ENCODE measurements at regions not wholly inside any gene's neighbourhood (a gene's known extent, or its start where the extent isn't known, plus 50 kb on each side); places are given as distances from the start of the nearest gene placed in this dataset.
A peak's percentile ranks its signal among the peaks of the same experiment; 100 is the strongest.
"Not testable (repeated sequence)": the region's sequence is repeated elsewhere in the genome, so short reads cannot be mapped to it uniquely, and the experiment has no call there.

DNA sequence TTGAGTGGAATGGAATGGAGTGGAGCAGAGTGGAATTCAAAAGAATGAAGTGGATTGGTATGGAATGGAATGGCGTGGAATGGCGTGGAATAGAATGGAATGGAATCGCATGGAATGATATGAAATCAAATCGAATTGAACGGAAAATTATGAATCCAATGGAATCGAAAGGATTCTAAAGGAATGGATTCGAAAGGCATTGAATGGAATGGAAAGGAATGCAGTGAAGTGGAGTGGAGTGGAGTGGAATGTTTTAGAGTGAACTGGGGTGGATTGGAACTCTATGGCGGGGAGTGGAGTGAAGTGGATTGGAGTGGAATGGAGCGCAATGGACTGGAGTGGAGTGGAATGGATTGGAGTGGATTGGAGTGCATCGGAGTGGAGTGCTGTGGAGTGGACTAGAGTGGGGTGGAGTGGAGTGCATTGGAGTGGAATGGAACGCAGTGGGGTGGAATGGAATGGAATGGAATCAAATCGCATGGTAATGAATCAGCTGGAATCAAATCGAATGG lies 1048.5 kb downstream of the CDY1 start:
- DNase-seq (ENCODE audit: low spot score): peak; percentile 4
- peaks cover 17% of the 10 kb centered on the region for H3K9me3 ChIP-seq (ENCODE audit: low read length)
- H3K27ac ChIP-seq (ENCODE audit: low read depth, low read length, poor library complexity, severe bottlenecking); H3K9me2 ChIP-seq (ENCODE audit: insufficient read depth, low read length); H4K20me1 ChIP-seq (ENCODE audit: insufficient read depth, low read length); H3K36me3 ChIP-seq (ENCODE audit: insufficient read depth, low read length); BruUV-seq (replicated peaks); CTCF ChIA-PET (ENCODE audit: unreplicated experiment); H3K4me1 ChIP-seq (ENCODE audit: insufficient read depth, low read length, poor library complexity, severe bottlenecking); H3K79me2 ChIP-seq (ENCODE audit: insufficient read depth, low read depth, low read length); POLR2A ChIA-PET; H2AFZ ChIP-seq (ENCODE audit: low read length); intact Hi-C loops (cut with micrococcal nuclease; ENCODE audit: unreplicated experiment); H3K4me3 ChIP-seq (ENCODE audit: low read depth, low read length, poor library complexity, severe bottlenecking); H3K4me2 ChIP-seq (ENCODE audit: low read length): not testable (repeated sequence)

DNA sequence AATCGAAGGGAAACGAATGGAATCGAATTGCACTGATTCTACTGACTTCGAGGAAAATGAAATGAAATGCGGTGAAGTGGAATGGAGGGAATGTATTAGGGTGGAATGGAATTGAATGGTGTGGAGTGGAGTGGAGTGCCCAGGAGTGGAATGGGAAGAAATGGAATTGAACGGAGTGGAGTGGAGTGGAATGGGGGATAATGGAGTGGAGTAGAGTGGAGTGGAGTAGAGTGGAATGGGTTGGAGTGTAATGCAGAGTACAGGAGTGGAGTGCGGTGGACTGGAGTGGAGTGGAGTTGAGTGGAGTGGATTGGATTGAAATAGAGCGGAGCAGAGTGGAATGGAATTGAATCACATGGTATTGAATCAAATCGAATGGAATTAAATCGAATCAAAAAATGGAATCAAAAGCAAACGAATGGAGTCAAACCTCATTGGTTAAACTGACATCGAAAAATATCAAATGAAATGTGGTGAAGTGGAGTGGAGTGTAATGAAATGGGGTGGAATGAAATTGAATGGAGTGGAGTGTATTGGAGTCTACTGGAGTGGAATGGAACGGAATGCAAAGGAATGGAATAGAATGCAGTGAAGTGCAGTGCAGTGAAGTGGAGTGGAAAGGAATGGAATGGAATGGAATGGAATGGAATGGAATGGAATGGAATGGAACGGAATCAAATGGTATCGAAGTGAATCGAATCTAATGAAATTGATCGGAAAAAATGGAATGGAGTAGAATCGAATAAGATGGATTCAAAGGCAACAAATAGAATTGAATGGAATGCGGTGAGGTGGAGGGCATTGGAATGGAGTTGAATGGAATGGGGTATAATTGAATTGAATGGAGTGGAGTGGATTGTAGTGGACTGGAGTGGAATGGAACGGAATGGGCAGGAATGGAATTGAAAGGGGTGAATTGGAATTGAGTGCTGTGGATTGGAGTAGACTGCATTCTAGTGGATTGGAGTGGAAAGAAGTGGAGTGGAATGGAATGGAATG lies 1049.3 kb downstream of the CDY1 start:
- intact Hi-C loops (cut with micrococcal nuclease; ENCODE audit: unreplicated experiment); H3K36me3 ChIP-seq (ENCODE audit: insufficient read depth, low read length); H3K4me3 ChIP-seq (ENCODE audit: low read depth, low read length, poor library complexity, severe bottlenecking); H2AFZ ChIP-seq (ENCODE audit: low read length); H3K4me1 ChIP-seq (ENCODE audit: insufficient read depth, low read length, poor library complexity, severe bottlenecking); H3K79me2 ChIP-seq (ENCODE audit: insufficient read depth, low read depth, low read length); H4K20me1 ChIP-seq (ENCODE audit: insufficient read depth, low read length); BruUV-seq (replicated peaks); CTCF ChIA-PET (ENCODE audit: unreplicated experiment); POLR2A ChIA-PET; H3K27ac ChIP-seq (ENCODE audit: low read depth, low read length, poor library complexity, severe bottlenecking); H3K4me2 ChIP-seq (ENCODE audit: low read length); H3K9me2 ChIP-seq (ENCODE audit: insufficient read depth, low read length): not testable (repeated sequence)
- peaks cover 17% of the 10 kb centered on the region for H3K9me3 ChIP-seq (ENCODE audit: low read length)
- DNase-seq (ENCODE audit: low spot score): peak; percentile 7
